OCI-LY3 (cell line): ENCODE measurements at regions not wholly inside any gene's neighbourhood (a gene's known extent, or its start where the extent isn't known, plus 50 kb on each side); places are given as distances from the start of the nearest gene placed in this dataset.

Source experiments
- H2AFZ ChIP-seq: fragments of 200-600, 300-600 bp; shearing (Covaris generic); 2 replicates; pipeline ENCODE4 v1.6.0; 2014; ENCODE audit warnings: antibody characterized with exemption, low read depth, low read length
- H3K27ac ChIP-seq: fragments of 200-600, 300-600 bp; sonication (generic); 2 replicates; pipeline ENCODE4 v1.5.1; 2014; ENCODE audit warnings: mild to moderate bottlenecking, low read length, moderate library complexity, mixed read lengths
- H3K27me3 ChIP-seq: fragments of 200-600, 300-600 bp; sonication (generic); 2 replicates; pipeline ENCODE4 v1.6.1; 2014; ENCODE audit warnings: low read depth, low read length, mixed read lengths
- H3K36me3 ChIP-seq: fragments of 200-600, 300-600 bp; sonication (generic); replicated peaks from 2 replicates; pipeline ENCODE3; 2014; ENCODE audit warnings: low read depth, low read length, mixed read lengths
- H3K4me1 ChIP-seq: fragments of 300-600, 200-600 bp; sonication (generic); 2 replicates; pipeline ENCODE4 v1.6.1; 2014; ENCODE audit warnings: low read length, mixed read lengths
- H3K4me2 ChIP-seq: fragments of 200-600, 300-600 bp; sonication (generic); 2 replicates; pipeline ENCODE4 v1.6.1; 2014; ENCODE audit warnings: low read length, mixed read lengths
- H3K4me3 ChIP-seq: fragments of 300-600, 200-600 bp; sonication (generic); 2 replicates; pipeline ENCODE4 v1.5.1; 2014; ENCODE audit warnings: antibody characterized with exemption, mild to moderate bottlenecking, low read length, moderate library complexity
- H3K79me2 ChIP-seq: fragments of 300-600, 200-600 bp; shearing (Covaris generic); 2 replicates; pipeline ENCODE4 v1.6.1; 2014; ENCODE audit warnings: mild to moderate bottlenecking, low read length, mixed read lengths
- H3K9ac ChIP-seq: fragments of 300-600, 200-600 bp; shearing (Covaris generic); 2 replicates; pipeline ENCODE4 v1.6.0; 2014; ENCODE audit warnings: mild to moderate bottlenecking, low read length, moderate library complexity
- H3K9me3 ChIP-seq: fragments of 200-600, 300-600 bp; shearing (Covaris generic); 2 replicates; pipeline ENCODE4 v1.6.1; 2014; ENCODE audit warnings: low read length, mixed read lengths; ENCODE audit not compliant: insufficient read depth
- H4K20me1 ChIP-seq: fragments of 200-600, 300-600 bp; sonication (generic); 2 replicates; pipeline ENCODE4 v1.6.1; 2016; ENCODE audit warnings: low read length, mixed read lengths; ENCODE audit not compliant: insufficient read depth
- CTCF ChIP-seq: fragments of 200-600, 300-600 bp; sonication (generic); IDR thresholded peaks from 2 replicates; pipeline ENCODE4 v1.5.1; 2014; ENCODE audit warnings: antibody characterized with exemption, low read length, low read depth
- EZH2phosphoT487 ChIP-seq: fragments of 200-600 bp; shearing (Covaris generic); IDR thresholded peaks from 2 replicates; pipeline ENCODE4 v1.6.1; 2018; ENCODE audit warnings: antibody characterized with exemption, mixed run types, low read depth

- Histone ChIP-seq H3K27ac (no peak overlapping the region), H3K27me3 (peaks cover 11% of the 10 kb centered on the region), H3K9me3 (no peaks in the 10 kb centered on the region), H3K36me3 (no peaks in the 10 kb centered on the region), H3K4me3 (no peak overlapping the region), H3K4me2 (no peak overlapping the region), H3K4me1 (peaks cover 32% of the 10 kb centered on the region), H4K20me1 (no peaks in the 10 kb centered on the region), H3K9ac (no peak overlapping the region), H2AFZ (no peak overlapping the region), H3K79me2 (no peaks in the 10 kb centered on the region)
- TF ChIP-seq EZH2phosphoT487 (no peak), CTCF (no peak)
Measured at GRCh38 chr14:106826833-106827369, 1300.5 kb downstream of the TMEM121 start.

GRCh38 chr14:106831322-106831720 lies 1304.9 kb downstream of the TMEM121 start:
- Histone ChIP-seq H3K4me2 (peak overlapping the region; percentile 56), H3K9ac (0 out of 2 replicates have a peak overlapping the region, but pooled peaks have one; percentile 33), H3K27me3 (no peaks in the 10 kb centered on the region; the same call in 1 of the 2 replicates), H3K9me3 (no peaks in the 10 kb centered on the region), H3K4me1 (peaks cover 8% of the 10 kb centered on the region; the same call in 1 of the 2 replicates), H3K79me2 (no peaks in the 10 kb centered on the region), H3K4me3 (peak overlapping the region; percentile 66), H3K27ac (peak overlapping the region; percentile 68), H4K20me1 (no peaks in the 10 kb centered on the region), H3K36me3 (no peaks in the 10 kb centered on the region), H2AFZ (peak overlapping the region; percentile 71)
- TF ChIP-seq EZH2phosphoT487 (no peak), CTCF (peak; percentile 99)

GRCh38 chr14:106837870-106838269 lies 1311.5 kb downstream of the TMEM121 start:
- H3K79me2 ChIP-seq, result no peaks in the 10 kb centered on the region
- no peak overlapping the region for H3K9ac ChIP-seq
- H3K27ac ChIP-seq, result no peak overlapping the region
- no peak overlapping the region for H3K4me3 ChIP-seq
- H3K9me3 ChIP-seq, result no peaks in the 10 kb centered on the region
- H3K4me2 ChIP-seq, result no peak overlapping the region
- TF ChIP-seq CTCF (no peak), EZH2phosphoT487 (no peak)
- H3K27me3 ChIP-seq, result no peaks in the 10 kb centered on the region; the same call in 1 of the 2 replicates
- no peak overlapping the region for H2AFZ ChIP-seq
- no peaks in the 10 kb centered on the region for H4K20me1 ChIP-seq
- H3K4me1 ChIP-seq, result peaks cover 9% of the 10 kb centered on the region
- H3K36me3 ChIP-seq, result no peaks in the 10 kb centered on the region

GRCh38 chr14:106838991-106839769 lies 1312.8 kb downstream of the TMEM121 start:
- no peak overlapping the region for H2AFZ ChIP-seq
- H3K36me3 ChIP-seq, result no peaks in the 10 kb centered on the region
- no peaks in the 10 kb centered on the region for H3K9me3 ChIP-seq
- H3K4me1 ChIP-seq, result peaks cover 19% of the 10 kb centered on the region
- no peak overlapping the region for H3K4me2 ChIP-seq
- no peak overlapping the region for H3K4me3 ChIP-seq
- H3K9ac ChIP-seq, result no peak overlapping the region
- H3K27ac ChIP-seq, result no peak overlapping the region
- no peaks in the 10 kb centered on the region for H4K20me1 ChIP-seq
- H3K79me2 ChIP-seq, result peaks cover 1% of the 10 kb centered on the region; the same call in 1 of the 2 replicates
- no peaks in the 10 kb centered on the region for H3K27me3 ChIP-seq
- TF ChIP-seq EZH2phosphoT487, result no peak
- no peak for TF ChIP-seq CTCF
